Testis (tissue), 2 donors: ENCODE measurements at regions not wholly inside any gene's neighbourhood (a gene's known extent, or its start where the extent isn't known, plus 50 kb on each side); places are given as distances from the start of the nearest gene placed in this dataset.

Experiments used
- POLR2A ChIP-seq: fragments of 450-650 bp; IDR thresholded peaks from one replicate; pipeline ENCODE4 v1.6.1; 2017; ENCODE audit warnings: antibody characterized with exemption, mild to moderate bottlenecking, moderate library complexity
- TF ChIP-seq, protein P1 (sequence below), 3 experiments: fragments of 450-650 bp in 2 of 3; fragments of 200-600 bp in 1 of 3; sonication (generic) in 1 of 3; IDR thresholded peaks; one replicate each; pipeline ENCODE4 v1.5.1; 2016 to 2019; ENCODE audit warnings: antibody characterized with exemption in 3 of 3, mild to moderate bottlenecking in 2 of 3, moderate library complexity in 1 of 3

DNA sequence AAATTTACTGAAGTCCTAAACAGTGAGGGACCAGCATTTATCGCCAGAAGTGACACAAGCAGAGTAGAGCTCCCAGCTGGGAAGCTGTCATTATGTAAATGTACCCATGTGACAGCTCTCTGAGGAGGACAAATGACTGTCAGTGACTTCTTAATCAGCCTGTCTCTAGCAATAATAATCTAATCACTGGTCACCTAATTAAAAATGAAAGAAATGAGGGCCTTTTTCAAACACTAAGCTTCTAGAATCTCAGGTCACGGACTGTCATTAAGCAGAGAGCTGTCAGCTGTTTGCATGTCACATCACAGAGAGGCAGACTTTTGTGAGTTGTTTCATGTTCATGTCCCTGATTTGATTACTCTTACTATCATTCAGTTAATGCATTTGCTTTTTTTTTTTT lies 77.9 kb upstream of the FBXL17 start:
- TF ChIP-seq, protein P1, sequence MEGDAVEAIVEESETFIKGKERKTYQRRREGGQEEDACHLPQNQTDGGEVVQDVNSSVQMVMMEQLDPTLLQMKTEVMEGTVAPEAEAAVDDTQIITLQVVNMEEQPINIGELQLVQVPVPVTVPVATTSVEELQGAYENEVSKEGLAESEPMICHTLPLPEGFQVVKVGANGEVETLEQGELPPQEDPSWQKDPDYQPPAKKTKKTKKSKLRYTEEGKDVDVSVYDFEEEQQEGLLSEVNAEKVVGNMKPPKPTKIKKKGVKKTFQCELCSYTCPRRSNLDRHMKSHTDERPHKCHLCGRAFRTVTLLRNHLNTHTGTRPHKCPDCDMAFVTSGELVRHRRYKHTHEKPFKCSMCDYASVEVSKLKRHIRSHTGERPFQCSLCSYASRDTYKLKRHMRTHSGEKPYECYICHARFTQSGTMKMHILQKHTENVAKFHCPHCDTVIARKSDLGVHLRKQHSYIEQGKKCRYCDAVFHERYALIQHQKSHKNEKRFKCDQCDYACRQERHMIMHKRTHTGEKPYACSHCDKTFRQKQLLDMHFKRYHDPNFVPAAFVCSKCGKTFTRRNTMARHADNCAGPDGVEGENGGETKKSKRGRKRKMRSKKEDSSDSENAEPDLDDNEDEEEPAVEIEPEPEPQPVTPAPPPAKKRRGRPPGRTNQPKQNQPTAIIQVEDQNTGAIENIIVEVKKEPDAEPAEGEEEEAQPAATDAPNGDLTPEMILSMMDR (IDR thresholded peaks at IDR 0.05), result no peak
- no peak for TF ChIP-seq POLR2A
